H9 (cell line): ENCODE measurements at regions not wholly inside any gene's neighbourhood (a gene's known extent, or its start where the extent isn't known, plus 50 kb on each side); places are given as distances from the start of the nearest gene placed in this dataset.

Experiments
- DNase-seq: peaks from one replicate; pipeline ENCODE4 v3.0.0-alpha.2; 2017
- H2AFZ ChIP-seq: one replicate; pipeline ENCODE4 v1.6.1; 2013; ENCODE audit warnings: mild to moderate bottlenecking, low read length, control low read depth, moderate library complexity
- H2AK5ac ChIP-seq: 2 replicates; pipeline ENCODE4 v1.6.1; 2013; ENCODE audit warnings: low read length, control low read depth, mixed read lengths; ENCODE audit not compliant: insufficient read length
- H2BK120ac ChIP-seq: one replicate; pipeline ENCODE4 v1.6.1; 2013; ENCODE audit warnings: low read depth, mild to moderate bottlenecking, low read length, control low read depth, inconsistent platforms; ENCODE audit not compliant: poor library complexity, severe bottlenecking
- H2BK12ac ChIP-seq: 2 replicates; pipeline ENCODE4 v1.6.1; 2013; ENCODE audit warnings: low read length, control low read depth, mixed read lengths, low read depth; ENCODE audit not compliant: insufficient read length
- H2BK15ac ChIP-seq: 2 replicates; pipeline ENCODE4 v1.6.1; 2013; ENCODE audit warnings: low read depth, low read length, control low read depth
- H2BK20ac ChIP-seq: one replicate; pipeline ENCODE4 v1.6.1; 2013; ENCODE audit warnings: low read depth, mild to moderate bottlenecking, low read length, control low read depth, inconsistent platforms; ENCODE audit not compliant: poor library complexity, severe bottlenecking
- H2BK5ac ChIP-seq: 2 replicates; pipeline ENCODE4 v1.6.1; 2013; ENCODE audit warnings: low read length, control low read depth, mixed read lengths; ENCODE audit not compliant: insufficient read length
- H3K14ac ChIP-seq: 2 replicates; pipeline ENCODE4 v1.6.1; 2013; ENCODE audit warnings: low read length, control low read depth; ENCODE audit not compliant: insufficient read depth
- H3K18ac ChIP-seq: 2 replicates; pipeline ENCODE4 v1.6.1; 2013; ENCODE audit warnings: low read depth, mild to moderate bottlenecking, mixed read lengths, low read length, control low read depth; ENCODE audit not compliant: insufficient read length
- H3K23ac ChIP-seq: 2 replicates; pipeline ENCODE4 v1.6.1; 2013; ENCODE audit warnings: low read length, control low read depth, mixed read lengths, low read depth; ENCODE audit not compliant: insufficient read length
- H3K23me2 ChIP-seq: 2 replicates; pipeline ENCODE4 v1.6.1; 2013; ENCODE audit warnings: low read depth, mild to moderate bottlenecking, mixed read lengths, low read length, control low read depth; ENCODE audit not compliant: insufficient read length, poor library complexity, severe bottlenecking
- H3K27ac ChIP-seq: 2 replicates; pipeline ENCODE4 v1.5.1; 2013; ENCODE audit warnings: low read length, control low read depth, mixed read lengths, low read depth; ENCODE audit not compliant: insufficient read length
- H3K27me3 ChIP-seq: 2 replicates; pipeline ENCODE4 v1.6.1; 2013; ENCODE audit warnings: low read length, control low read depth, inconsistent platforms; ENCODE audit not compliant: insufficient read depth
- H3K4ac ChIP-seq: 2 replicates; pipeline ENCODE4 v1.6.1; 2013; ENCODE audit warnings: low read depth, mild to moderate bottlenecking, control low read depth, inconsistent platforms, low read length, moderate library complexity
- H3K4me1 ChIP-seq: 2 replicates; pipeline ENCODE4 v1.6.1; 2013; ENCODE audit warnings: low read length, control low read depth, inconsistent platforms; ENCODE audit not compliant: insufficient read depth
- H3K4me2 ChIP-seq: 2 replicates; pipeline ENCODE4 v1.6.1; 2013; ENCODE audit warnings: low read length, control low read depth, mixed read lengths; ENCODE audit not compliant: insufficient read length, insufficient read depth
- H3K56ac ChIP-seq: 2 replicates; pipeline ENCODE4 v1.6.1; 2013; ENCODE audit warnings: low read depth, mild to moderate bottlenecking, mixed read lengths, low read length, control low read depth; ENCODE audit not compliant: insufficient read length
- H3K79me1 ChIP-seq: 2 replicates; pipeline ENCODE4 v1.6.1; 2013; ENCODE audit warnings: low read depth, mild to moderate bottlenecking, moderate library complexity, low read length, control low read depth, inconsistent platforms; ENCODE audit not compliant: insufficient read depth, poor library complexity, severe bottlenecking
- H3K79me2 ChIP-seq: 2 replicates; pipeline ENCODE4 v1.6.1; 2013; ENCODE audit warnings: low read length, control low read depth, inconsistent platforms; ENCODE audit not compliant: insufficient read depth
- H3K9ac ChIP-seq: 2 replicates; pipeline ENCODE4 v1.6.1; 2013; ENCODE audit warnings: low read length, control low read depth, mixed read lengths; ENCODE audit not compliant: insufficient read length; ENCODE audit errors: extremely low read depth
- H3K9me3 ChIP-seq: one replicate; pipeline ENCODE4 v1.6.1; 2013; ENCODE audit warnings: low read depth, low read length, inconsistent platforms; ENCODE audit not compliant: control insufficient read depth
- H3T11ph ChIP-seq: one replicate; pipeline ENCODE4 v1.6.1; 2013; ENCODE audit warnings: mild to moderate bottlenecking, low read length, control low read depth, inconsistent platforms
- H4K20me1 ChIP-seq: one replicate; pipeline ENCODE4 v1.6.1; 2013; ENCODE audit not compliant: control insufficient read depth, insufficient read length, insufficient read depth
- H4K5ac ChIP-seq: 2 replicates; pipeline ENCODE4 v1.6.1; 2013; ENCODE audit warnings: low read depth, mild to moderate bottlenecking, mixed read lengths, low read length, control low read depth; ENCODE audit not compliant: insufficient read length
- H4K8ac ChIP-seq: replicated peaks from 2 replicates; pipeline ENCODE4 v1.6.1; 2013; ENCODE audit warnings: low read length, control low read depth, mixed read lengths, low read depth; ENCODE audit not compliant: insufficient read length
- H4K91ac ChIP-seq: 2 replicates; pipeline ENCODE4 v1.6.1; 2013; ENCODE audit warnings: low read depth, mild to moderate bottlenecking, moderate library complexity, mixed read lengths, low read length, control low read depth; ENCODE audit not compliant: insufficient read length
- H3K27ac Mint-ChIP-seq, 3 experiments: 2 replicates in 2 of 3; 3 replicates in 1 of 3; pipeline ENCODE4 v1.8.0; 2020 to 2021; ENCODE audit warnings: mixed read lengths in 3 of 3, mild to moderate bottlenecking in 1 of 3, moderate library complexity in 1 of 3
- H3K27me3 Mint-ChIP-seq: 2 replicates; pipeline ENCODE4 v1.8.0; 2021; ENCODE audit warnings: low read depth, mild to moderate bottlenecking, moderate library complexity, mixed read lengths
- H3K36me3 Mint-ChIP-seq, 3 experiments: 2 replicates in 2 of 3; 3 replicates in 1 of 3; pipeline ENCODE4 v1.8.0; 2020 to 2021; ENCODE audit warnings: low read depth in 3 of 3, mixed read lengths in 3 of 3; ENCODE audit not compliant: insufficient read depth in 1 of 3
- H3K4me1 Mint-ChIP-seq, 2 experiments: 2 replicates each; pipeline ENCODE4 v1.8.0; 2020; ENCODE audit warnings: mixed read lengths in 2 of 2
- H3K4me3 Mint-ChIP-seq, 2 experiments: 2 replicates in 1 of 2; 3 replicates in 1 of 2; pipeline ENCODE4 v1.8.0; 2020 to 2021; ENCODE audit warnings: mild to moderate bottlenecking in 2 of 2, mixed read lengths in 2 of 2, moderate library complexity in 1 of 2
- H3K9me3 Mint-ChIP-seq, 2 experiments: 2 replicates in 1 of 2; 3 replicates in 1 of 2; pipeline ENCODE4 v1.8.0; 2020; ENCODE audit warnings: mild to moderate bottlenecking in 2 of 2, mixed read lengths in 2 of 2, moderate library complexity in 1 of 2
- WGBS: extraction: QIAGEN DNeasy Blood & Tissue Kit; methylation state at CpG from one replicate; pipeline ENCODE4 v1.1.7; 2013; ENCODE audit warnings: missing lambda C conversion rate, low lambda C conversion rate, mixed read lengths; ENCODE audit not compliant: insufficient read length; ENCODE audit errors: extremely low coverage; 5-methylcytosine and 5-hydroxymethylcytosine counted together
- TF ChIP-seq, protein P1 (sequence below): fragments of 200-600 bp; sonication (generic); conservative IDR thresholded peaks from 3 replicates; pipeline ENCODE4 v1.8.0; 2021; ENCODE audit warnings: antibody characterized with exemption, mild to moderate bottlenecking

DNA sequence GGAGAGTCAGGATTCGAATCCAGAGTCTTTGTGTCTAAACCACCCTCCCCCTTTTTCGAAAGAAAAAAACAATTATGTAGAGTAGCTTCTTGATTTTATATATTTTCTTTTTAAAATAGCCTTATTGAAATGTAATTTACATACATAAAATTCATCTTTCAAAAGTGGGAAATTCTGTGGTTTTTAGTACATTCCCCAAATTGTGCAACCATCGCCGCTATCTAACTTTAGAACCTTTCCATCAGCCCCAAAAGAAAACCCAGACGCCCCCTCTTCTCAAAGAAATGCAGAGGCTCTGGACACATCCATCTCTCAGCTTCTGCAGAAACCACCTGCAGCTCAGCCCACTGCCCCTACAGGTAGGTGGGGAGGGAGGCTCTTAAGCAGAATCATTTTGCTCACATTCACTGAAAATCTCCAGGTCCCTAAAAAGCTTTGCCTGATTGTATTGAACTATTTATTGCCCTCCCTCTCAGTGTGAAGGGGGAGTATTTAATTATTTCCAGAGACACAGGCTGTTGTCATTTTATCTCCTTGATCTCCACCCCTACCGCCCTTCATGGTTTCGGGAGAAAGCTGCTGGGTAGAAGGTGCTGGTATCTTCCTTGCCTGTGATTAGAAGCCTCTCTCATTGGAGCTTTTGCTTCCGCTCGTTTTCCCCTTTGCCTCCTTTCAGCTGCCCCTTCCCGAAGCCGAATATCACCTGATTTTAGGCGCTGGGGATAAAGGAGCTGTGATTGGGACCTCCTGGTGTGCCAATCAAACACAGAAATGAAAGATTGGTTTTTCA is 68.7 kb upstream of the KCNG1 start:
- Mint-ChIP-seq H3K4me3 (peak overlapping the region; percentile 21 to 54), H3K27ac (peak overlapping the region in 1 of 3 experiments; percentile 68; a peak in 3 of 7 replicates), H3K4me1 (peaks cover 33 to 45% of the 10 kb centered on the region in 2 experiments), H3K9me3 (no peaks in the 10 kb centered on the region; a peak in 3 of 5 replicates), H3K36me3 (no peaks in the 10 kb centered on the region; a peak in 1 of 7 replicates), H3K27me3 (peaks cover 10% of the 10 kb centered on the region)
- H3K4ac ChIP-seq: no peak overlapping the region; the same call in 1 of the 2 replicates
- H2BK20ac ChIP-seq: no peak overlapping the region
- no peaks in the 10 kb centered on the region for H4K20me1 ChIP-seq
- H4K5ac ChIP-seq: no peak overlapping the region
- no peak overlapping the region for H2BK12ac ChIP-seq
- H3T11ph ChIP-seq: no peak overlapping the region
- peak overlapping the region; percentile 44 for H3K4me2 ChIP-seq
- no peak overlapping the region for H3K18ac ChIP-seq
- H3K9ac ChIP-seq: no peak overlapping the region
- H3K9me3 ChIP-seq: no peaks in the 10 kb centered on the region
- H3K23me2 ChIP-seq: no peaks in the 10 kb centered on the region
- H2BK120ac ChIP-seq: no peak overlapping the region
- DNase-seq: no peak
- H2BK15ac ChIP-seq: no peak overlapping the region
- no CpG with 5 or more reads among the region's 12 CpGs for WGBS
- no peaks in the 10 kb centered on the region for H3K79me2 ChIP-seq
- H3K79me1 ChIP-seq: no peaks in the 10 kb centered on the region
- H4K8ac ChIP-seq: no peak overlapping the region
- H4K91ac ChIP-seq: no peak overlapping the region
- no peaks in the 10 kb centered on the region for H3K27me3 ChIP-seq
- H2AK5ac ChIP-seq: no peak overlapping the region
- TF ChIP-seq, protein P1, sequence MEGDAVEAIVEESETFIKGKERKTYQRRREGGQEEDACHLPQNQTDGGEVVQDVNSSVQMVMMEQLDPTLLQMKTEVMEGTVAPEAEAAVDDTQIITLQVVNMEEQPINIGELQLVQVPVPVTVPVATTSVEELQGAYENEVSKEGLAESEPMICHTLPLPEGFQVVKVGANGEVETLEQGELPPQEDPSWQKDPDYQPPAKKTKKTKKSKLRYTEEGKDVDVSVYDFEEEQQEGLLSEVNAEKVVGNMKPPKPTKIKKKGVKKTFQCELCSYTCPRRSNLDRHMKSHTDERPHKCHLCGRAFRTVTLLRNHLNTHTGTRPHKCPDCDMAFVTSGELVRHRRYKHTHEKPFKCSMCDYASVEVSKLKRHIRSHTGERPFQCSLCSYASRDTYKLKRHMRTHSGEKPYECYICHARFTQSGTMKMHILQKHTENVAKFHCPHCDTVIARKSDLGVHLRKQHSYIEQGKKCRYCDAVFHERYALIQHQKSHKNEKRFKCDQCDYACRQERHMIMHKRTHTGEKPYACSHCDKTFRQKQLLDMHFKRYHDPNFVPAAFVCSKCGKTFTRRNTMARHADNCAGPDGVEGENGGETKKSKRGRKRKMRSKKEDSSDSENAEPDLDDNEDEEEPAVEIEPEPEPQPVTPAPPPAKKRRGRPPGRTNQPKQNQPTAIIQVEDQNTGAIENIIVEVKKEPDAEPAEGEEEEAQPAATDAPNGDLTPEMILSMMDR: peak; percentile 29; the same call in 1 of the 3 replicates
- peak overlapping the region; percentile 28; the same call in 1 of the 2 replicates for H3K14ac ChIP-seq
- H3K4me1 ChIP-seq: no peaks in the 10 kb centered on the region
- H3K56ac ChIP-seq: no peak overlapping the region
- H3K27ac ChIP-seq: no peak overlapping the region
- peak overlapping the region; percentile 57 for H2AFZ ChIP-seq
- H2BK5ac ChIP-seq: no peak overlapping the region
- no peak overlapping the region for H3K23ac ChIP-seq
